LHCN-M2 (cell line): ENCODE measurements at regions not wholly inside any gene's neighbourhood (a gene's known extent, or its start where the extent isn't known, plus 50 kb on each side); places are given as distances from the start of the nearest gene placed in this dataset.

Experiments
- DNase-seq: peaks from one replicate; pipeline ENCODE4 v3.0.0-alpha.2; 2012; ENCODE audit warnings: low read depth

GRCh38 chr3:160130071-160130470 is 95.2 kb upstream of the C3orf80 start:
- no peak for DNase-seq

GRCh38 chr3:160130950-160131349 is 94.3 kb upstream of the C3orf80 start:
- peak; percentile 31 for DNase-seq

- no peak for DNase-seq
Measured at GRCh38 chr3:160132226-160132625, 93.0 kb upstream of the C3orf80 start.

DNA sequence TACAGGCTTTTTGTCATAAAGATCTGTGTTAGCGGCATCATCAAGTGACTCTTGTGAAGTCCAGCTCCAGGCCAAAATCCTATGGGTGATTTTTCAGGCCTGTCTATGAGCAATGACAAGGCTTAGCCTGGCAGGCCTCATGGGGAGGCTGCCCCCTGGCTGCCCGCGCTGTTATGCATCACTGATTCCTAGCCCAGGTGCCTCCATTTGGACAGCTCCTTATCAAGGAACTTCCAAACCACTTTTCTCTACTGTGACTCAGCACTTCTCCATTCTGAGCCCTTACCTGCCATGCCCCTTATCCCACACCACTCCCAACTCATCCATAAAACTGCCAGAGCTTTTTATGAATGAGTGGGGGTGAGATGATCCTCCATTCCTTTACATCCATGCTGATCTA is 91.5 kb upstream of the C3orf80 start:
- peak; percentile 17 for DNase-seq

- DNase-seq = no peak
Measured at GRCh38 chr3:160134454-160134853, 90.8 kb upstream of the C3orf80 start.

GRCh38 chr3:160134964-160135363 is 90.3 kb upstream of the C3orf80 start:
- DNase-seq = peak; percentile 59

DNA sequence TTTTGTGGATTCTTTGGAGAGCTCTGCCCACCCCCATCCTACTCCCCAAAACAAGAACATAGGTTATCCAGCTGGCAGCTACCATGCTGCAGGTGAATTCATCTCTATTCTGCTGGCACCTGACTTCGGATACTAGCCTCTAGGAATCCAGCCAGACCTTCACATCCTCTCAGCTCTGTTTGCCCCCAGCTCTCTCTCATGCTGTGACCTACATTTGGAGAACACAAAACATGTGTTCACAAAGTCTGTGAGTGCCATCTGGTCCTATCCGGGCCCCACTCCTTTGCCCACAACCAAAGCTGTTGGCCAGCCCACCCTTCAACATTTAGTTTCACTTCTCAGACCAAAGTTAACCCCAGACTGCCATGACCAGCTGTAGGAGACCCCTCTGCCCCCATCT is 89.4 kb upstream of the C3orf80 start:
- DNase-seq = no peak

DNA sequence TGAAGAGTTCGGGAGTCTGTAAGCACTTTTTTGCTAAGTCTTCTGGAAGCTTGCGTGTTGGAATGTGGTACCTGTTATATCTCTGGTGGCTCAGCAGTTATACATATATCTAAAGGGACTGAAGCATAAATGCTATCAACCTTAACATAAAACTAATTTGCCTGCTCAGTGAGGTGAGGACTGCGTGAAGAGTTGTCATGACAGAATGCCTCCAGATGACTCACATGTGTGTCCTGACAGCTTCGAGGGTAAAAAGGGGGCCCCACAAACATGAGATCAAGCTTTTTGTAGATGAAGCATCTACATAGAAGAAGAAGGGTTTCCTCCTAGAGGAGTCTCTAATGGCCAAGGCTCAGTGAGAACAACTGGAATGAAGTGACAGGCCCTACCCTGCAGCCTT is 88.8 kb upstream of the C3orf80 start:
- no peak for DNase-seq

GRCh38 chr3:160139291-160139690 is 85.9 kb upstream of the C3orf80 start:
- DNase-seq = no peak

GRCh38 chr3:160140756-160141155 is 84.5 kb upstream of the C3orf80 start:
- no peak for DNase-seq

GRCh38 chr3:160141485-160142185 is 83.6 kb upstream of the C3orf80 start:
- no peak for DNase-seq

DNA sequence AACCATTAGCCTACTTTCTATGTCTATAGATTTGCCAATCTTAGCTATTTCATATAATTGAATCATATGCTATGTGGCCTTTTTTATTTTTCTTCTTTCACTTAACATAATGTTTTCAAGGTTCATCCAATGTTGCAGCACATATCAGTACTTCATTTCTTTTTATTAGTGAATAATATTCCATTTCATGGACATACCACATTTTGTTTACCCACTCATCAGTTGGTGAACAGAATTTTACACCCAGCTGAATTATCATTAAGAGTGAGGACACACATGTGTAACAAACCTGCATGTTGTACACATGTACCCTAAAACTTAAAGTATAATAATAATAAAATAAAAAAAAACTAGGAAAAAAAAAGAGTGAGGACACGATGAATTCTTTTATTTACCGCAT is 81.7 kb upstream of the C3orf80 start:
- no peak for DNase-seq

- no peak for DNase-seq
Measured at GRCh38 chr3:160150066-160150465, 75.2 kb upstream of the C3orf80 start.

DNA sequence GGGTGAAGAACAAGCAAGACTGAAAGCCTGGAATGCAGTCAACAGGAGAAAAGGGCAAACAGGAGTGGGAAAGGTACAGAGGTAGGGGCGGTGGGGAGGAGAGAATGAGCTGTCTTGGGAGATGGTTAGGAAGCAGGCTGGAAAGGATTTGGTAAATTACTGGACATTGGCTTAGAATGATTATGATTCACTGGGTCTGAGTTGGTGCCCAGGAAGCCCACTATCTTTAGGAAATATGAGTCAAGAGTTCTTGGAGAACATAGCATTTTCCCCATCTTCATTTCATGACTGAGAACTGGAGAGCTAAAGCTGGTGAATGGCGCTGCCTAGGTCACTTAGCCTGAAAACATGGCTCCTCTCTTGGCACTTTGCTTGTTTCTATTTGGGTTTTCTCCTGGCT is 74.7 kb upstream of the C3orf80 start:
- peak; percentile 29 for DNase-seq

- DNase-seq = no peak
Measured at GRCh38 chr3:160152638-160153037, 72.6 kb upstream of the C3orf80 start.

DNA sequence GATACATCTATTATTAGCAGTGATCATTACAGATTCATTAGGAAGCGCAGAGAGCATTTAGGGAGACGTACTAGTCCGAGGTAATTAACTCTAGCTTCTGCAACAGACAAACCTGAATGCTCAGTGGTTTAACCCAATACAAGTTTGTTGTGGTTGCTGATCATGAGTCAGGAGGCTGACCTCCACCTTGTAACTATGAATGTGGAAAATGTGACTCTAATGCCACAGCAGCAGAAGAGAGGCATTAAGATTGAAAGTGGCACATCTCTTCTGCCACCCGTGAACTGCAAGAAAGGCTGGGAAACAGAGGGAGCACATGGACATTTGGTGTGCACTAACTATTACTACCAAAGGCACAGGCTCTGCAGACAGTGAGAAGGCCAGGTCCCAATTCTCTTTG is 71.2 kb upstream of the C3orf80 start:
- peak; percentile 49 for DNase-seq

- DNase-seq = no peak
Measured at GRCh38 chr3:160154596-160154995, 70.6 kb upstream of the C3orf80 start.

DNA sequence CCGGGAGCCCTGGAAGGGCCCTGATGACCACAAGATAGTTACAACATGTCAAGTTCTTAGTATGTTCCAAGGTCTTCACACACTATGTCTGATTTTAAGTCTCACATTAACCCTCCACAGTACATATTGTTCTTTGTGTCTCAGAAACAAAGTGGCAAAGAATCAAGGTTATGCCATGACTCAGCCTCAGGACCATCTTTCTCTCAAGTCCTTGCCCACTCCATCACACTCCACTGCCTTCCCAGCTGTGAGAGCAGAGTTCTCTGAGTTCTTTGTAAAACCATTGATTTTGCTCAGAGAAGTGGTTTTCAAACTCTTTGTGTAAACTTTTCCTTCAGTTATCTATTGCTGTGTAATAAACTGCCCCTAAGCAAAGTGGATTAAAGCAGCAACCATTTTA is 67.9 kb upstream of the C3orf80 start:
- DNase-seq = no peak

DNA sequence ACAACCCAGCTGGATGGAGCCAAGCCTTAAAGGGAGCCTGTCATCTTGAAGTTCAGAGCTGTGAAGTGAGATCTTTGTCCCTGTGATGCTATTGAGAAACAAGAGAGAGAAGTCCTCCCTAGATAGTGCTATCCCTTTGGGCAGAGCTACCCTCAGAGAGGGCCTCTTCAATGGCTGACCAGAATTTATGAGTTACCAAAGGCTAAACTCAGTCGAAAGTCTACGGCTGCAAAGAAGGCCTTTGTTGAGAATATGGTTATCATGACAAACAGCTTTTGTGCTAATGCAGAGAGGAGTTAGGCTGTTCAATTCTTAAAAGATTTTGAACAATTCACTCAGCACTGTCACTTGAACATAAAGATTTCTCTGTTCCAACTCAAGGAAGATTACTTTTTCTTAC is 65.9 kb upstream of the C3orf80 start:
- DNase-seq = no peak

- no peak for DNase-seq
Measured at GRCh38 chr3:160159806-160160205, 65.4 kb upstream of the C3orf80 start.

GRCh38 chr3:160161921-160162320 is 63.3 kb upstream of the C3orf80 start:
- no peak for DNase-seq

GRCh38 chr3:160162440-160162839 is 62.8 kb upstream of the C3orf80 start:
- no peak for DNase-seq

DNA sequence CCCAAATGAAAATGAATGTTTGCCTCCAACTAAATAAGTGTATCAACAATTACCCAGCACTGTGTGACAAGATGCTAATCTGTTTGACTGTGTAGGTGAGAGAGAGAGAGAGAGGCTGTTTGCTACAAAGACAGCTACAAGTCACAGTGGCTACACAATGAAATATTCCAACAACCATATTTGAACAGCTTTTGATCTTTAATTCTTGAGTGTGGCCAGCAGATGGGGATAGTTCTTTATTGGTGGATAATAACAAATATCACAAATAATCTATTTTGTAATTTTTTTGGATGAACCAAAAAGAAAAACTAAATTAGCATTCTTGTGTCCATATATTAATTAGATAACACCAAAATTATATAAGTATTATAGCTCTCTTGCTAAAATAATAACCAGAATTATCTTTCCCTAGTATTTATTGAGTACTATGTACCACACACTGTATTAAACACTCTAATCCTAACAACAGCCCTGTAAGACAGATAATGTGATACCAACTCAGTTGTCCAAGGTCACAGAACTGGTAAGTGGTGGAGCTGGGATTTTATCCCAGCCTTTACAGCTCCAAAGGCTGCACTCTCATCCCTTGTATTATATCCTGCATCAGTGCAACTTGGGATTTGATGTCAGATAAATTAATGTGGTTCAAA is 61.9 kb upstream of the C3orf80 start:
- DNase-seq = peak; percentile 20

DNA sequence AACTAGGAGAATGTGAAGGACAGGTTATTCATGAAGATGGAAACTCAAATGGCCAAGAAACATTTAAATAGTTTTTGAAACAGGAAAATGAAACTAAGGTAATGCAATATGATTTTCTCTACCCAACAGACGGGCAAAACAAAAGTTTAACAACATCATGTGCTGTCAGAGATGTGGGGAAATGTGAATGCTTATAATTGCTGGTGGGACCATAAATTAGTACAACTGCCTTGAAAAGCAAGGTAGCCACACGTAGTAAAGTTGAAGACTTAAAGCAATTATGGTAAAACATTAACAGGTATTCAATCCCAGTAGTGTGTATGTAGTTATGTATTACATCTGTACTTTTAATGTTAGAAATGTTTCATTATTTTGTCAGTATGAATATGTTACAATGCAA is 57.0 kb upstream of the C3orf80 start:
- no peak for DNase-seq
